HK-2 (cell line): ENCODE measurements at regions not wholly inside any gene's neighbourhood (a gene's known extent, or its start where the extent isn't known, plus 50 kb on each side); places are given as distances from the start of the nearest gene placed in this dataset.

Experiments
- DNase-seq: peaks from one replicate; pipeline ENCODE4 v3.0.0-alpha.2; 2018; ENCODE audit not compliant: unreplicated experiment

DNA sequence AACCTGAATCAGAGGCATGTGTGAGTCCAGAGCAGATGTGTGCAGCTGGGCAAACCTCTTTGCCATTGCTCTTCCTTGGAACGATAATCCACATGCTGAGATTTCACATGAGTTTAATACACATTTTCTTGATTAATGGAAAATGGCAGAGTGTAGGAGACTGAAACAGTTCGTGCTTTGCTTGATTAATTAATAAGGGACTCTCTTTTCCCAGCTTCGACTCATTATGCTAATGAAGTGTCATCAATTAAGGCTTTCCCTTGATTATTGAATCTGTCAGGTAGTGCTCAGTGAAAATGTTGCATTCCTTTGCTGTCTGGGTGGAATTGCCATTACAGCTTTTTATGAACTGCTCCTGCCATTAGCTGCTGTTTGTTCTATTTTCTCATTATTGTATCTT, 487.7 kb upstream of the NOVA1 start:
- DNase-seq, result no peak

DNA sequence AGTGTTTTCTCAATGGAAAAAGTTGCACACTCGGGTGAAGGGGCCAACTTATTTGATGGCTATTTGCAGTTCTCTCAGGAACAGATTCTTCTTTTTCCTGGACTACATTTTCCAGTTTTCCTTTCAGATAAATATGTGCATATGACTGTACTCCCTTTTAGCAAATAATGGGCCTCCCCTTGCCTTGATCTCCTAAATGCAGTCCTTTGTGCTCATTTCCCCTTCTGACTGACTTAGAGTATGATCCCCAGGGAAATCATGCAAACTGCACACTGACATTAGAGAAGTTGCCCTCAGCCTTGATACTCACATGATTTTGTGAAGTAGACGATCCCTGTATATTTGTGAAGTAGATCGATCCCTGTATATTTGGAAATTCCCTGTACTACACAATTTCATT, 492.9 kb upstream of the NOVA1 start:
- DNase-seq, result no peak

DNA sequence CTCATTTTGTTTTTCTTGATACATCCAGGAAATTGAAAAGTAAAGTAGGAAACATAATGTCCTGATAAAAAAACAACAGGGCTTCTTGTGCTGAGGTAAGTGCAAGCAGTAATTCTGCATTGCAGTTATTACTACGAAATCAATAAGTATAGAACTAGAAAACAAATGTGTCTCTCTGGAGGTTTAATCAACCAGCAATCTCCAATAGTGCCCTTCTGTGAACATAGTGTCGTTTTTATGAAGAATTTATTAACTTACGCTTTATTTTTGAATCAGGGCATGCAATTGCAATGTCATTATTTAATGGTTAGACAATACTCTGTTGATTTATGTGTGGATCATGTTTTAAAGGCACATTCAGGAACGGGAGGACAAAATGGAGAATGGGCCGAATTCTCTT, 494.1 kb upstream of the NOVA1 start:
- no peak for DNase-seq

DNA sequence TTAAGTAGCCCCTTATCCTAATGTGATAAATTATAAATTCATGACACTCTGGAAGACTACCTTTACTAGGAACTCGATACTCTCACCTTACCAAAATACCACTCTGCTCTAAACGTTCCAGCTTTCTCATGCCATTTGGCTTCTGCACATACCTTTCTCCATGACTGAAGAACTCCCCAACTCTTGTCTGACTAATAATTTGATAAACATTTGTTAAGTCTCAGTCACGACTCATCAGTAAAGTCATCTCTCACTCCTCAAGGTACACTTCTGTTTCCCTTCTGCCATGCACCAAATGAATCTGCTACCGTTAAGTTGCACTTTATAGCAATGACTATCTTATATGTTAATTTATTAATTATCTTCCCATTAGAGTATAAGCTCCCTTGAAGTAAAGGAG, 498.3 kb upstream of the NOVA1 start:
- no peak for DNase-seq

DNA sequence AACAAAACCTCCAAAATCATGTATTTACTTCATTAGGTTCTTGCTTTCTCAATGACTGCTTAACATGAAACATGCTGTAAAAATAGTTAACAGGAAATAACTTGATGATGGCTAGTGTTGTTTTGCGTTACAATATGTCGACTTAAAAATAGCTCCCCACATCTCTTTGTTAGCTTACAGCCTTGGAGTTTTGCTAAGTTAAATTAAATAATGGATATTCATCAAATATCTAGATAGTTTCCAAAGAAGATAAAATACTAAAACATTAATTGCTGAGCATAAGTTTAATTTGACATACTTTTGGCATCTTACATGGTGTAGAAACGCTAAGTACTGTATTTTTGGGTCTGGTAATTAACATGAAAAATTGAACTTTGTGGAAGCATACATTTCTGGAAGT, 500.6 kb upstream of the NOVA1 start:
- no peak for DNase-seq

DNA sequence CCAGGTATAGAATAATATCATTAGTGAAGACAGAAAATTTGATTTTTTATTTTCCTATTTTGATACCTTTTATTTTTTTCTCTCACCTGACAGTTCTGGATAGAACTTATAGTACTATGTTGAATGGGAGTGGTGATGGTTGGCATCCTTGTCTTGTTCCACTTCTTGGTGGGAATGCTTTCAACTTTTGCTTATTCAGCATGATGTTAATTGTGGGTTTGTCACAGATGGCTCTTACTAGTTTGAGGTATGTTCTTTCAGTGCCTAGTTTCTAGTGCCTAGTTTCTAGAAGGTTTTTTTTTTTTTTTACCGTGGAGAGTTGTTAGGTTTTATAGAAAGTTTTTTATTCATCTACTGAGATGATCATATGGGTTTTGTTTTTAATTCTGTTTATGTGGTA, 516.3 kb upstream of the NOVA1 start:
- no peak for DNase-seq

GRCh38 chr14:27123162-27123561, 525.3 kb upstream of the NOVA1 start:
- no peak for DNase-seq

DNA sequence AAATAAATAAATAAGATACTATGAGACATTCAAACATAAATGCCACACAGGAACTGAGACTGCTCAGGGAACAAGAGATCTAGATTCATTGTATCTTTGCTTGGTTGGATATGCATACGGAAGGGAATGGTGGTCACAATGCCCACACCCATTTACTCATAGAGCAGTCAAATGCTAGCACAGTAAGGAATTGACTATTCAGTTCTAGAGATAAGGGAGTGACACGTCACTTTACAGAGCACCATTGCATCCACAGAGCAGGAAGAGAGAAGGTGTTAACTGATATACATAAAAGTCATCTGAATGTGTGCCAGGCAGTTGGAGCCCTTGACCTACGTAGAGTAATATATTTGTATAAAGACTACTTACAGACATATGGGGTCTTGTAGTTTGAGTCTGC, 530.0 kb upstream of the NOVA1 start:
- DNase-seq, result no peak

- DNase-seq, result no peak
Observed at GRCh38 chr14:27134200-27134599, 536.4 kb upstream of the NOVA1 start.

- no peak for DNase-seq
Observed at GRCh38 chr14:27145170-27145569, 547.3 kb upstream of the NOVA1 start.

GRCh38 chr14:27148143-27148542, 550.3 kb upstream of the NOVA1 start:
- DNase-seq, result no peak

GRCh38 chr14:27164139-27164538, 566.3 kb upstream of the NOVA1 start:
- no peak for DNase-seq

DNA sequence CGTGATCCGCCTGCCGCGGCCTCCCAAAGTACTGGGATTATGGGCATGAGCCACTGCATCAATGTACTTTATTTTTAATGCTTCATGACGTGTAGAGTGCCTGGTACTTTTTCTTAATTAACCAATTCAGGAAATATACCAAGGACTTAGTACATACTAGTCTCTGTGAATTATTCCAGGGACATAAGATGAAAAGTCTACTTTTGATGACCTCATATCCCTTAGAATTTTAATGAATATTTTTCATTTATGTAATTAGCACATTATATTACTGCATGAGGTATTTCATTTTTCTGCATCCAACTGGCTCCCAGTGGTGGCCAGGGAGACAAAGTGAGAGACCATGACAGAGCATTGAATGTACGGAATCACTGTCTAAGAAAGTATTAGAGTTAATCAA, 577.7 kb upstream of the NOVA1 start:
- DNase-seq, result no peak

GRCh38 chr14:27181333-27181732, 583.5 kb upstream of the NOVA1 start:
- DNase-seq, result no peak

DNA sequence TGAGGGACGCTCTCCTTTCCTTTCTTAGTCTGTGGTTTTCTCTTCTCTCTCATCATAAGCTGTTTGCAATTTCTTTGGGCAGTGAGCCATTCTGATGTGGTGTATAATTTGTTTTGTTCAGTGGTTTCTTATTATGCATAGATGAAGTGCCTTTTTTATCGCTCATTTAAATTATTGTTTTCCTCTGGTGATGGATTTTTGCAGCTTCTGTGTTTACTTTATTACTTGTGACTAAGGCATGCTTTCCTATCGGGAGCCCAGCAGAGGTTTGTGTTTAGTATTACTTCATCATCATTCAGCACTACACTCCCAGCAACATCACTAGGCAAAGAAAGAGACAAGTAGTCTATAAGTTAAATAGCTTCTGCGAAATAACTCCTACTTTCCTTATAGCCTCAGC, 586.6 kb upstream of the NOVA1 start:
- no peak for DNase-seq

GRCh38 chr14:27186048-27186447, 588.2 kb upstream of the NOVA1 start:
- no peak for DNase-seq

DNA sequence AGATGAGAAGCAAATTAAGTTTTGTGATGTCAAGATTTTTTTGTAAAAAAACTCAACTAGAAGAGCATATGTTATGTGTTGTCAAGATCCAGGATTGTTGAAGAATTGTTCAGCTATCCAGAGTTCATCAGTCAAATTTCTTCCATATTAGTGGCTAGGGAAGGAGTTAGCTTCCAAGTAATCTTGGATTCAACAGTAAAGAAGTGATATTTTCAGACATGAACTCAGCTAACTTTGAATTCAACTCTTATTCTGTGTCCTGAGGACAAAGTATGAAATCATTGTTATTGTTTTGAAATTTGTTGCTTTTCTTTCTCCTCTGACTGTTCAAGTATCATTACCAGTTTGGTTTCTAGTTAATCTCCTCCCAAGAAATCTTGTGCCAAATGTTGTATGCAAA, 589.3 kb upstream of the NOVA1 start:
- DNase-seq, result no peak

DNA sequence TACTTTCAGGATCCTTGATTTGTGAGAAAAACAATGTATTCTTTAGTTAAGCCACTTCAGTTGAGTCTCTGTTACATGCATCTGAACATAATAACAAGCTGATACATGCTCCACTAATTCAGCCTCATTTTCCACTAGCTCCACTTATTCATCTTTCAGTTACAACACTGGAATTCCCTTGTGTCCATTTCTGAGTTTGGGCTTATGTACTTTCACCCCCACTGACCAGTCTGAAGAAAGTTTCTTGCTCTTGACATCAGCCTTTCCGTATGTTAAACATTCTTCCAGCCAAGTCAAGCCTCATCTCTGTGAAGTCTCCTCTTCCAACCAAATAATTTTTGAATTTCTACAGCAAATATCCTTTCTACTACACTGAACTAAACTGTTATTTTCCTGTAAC, 592.5 kb upstream of the NOVA1 start:
- DNase-seq, result no peak

DNA sequence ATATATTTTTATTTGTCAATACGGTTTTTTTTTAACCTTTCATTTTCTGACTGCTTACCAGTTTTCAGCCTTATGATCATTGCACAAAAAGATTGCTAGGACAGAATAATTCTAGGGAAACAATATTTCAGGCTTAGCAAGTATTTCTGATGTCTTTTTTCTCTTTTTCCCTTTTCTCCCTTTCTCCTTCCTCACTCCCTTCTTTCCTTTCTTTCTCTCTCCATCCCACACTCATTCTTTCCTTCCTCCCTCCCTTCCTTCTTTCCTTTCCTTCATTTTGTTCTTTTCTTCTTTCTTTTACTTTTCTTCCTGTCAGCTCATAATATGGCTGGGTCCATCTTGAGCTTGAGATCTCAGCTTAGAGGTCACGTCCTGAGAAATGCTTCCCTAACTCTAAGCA, 601.4 kb upstream of the NOVA1 start:
- no peak for DNase-seq

DNA sequence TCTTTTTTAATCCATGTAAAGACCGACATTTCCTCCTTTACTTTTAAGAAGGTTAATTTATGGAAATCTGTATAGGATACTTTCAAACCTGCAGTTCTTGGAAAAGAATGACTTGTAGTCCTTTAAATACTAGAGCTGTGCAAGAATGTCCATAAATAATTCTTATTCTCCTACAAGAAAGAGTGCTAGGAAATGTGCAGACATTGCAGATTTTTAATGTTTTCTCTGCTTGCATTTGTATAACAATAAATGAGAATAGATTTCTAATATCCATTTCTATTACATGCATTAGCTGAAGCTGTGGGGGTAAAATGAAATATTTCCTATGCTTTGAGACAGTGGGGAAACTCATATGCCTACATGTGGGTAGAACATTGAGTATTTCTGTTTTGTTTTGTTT, 607.2 kb upstream of the NOVA1 start:
- no peak for DNase-seq

DNA sequence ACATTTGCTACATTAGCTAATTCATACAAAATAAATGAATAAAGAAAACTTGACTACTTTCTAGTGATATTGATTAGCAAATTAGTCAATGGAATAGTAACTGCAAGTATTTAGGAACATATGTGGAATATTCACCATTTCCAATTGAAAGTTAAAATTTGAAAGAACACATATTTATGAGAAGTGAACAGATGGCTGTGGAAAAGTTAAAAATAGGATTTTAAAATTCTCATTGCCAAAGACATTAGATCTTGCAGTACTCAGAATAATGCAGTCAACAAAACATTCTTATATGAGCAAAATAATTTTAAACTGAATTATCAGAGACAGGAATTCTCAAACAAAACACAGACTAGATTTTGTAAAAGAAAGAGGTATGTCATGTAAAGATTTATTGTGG, 613.9 kb upstream of the NOVA1 start:
- no peak for DNase-seq

GRCh38 chr14:27222671-27223070, 624.8 kb upstream of the NOVA1 start:
- no peak for DNase-seq

DNA sequence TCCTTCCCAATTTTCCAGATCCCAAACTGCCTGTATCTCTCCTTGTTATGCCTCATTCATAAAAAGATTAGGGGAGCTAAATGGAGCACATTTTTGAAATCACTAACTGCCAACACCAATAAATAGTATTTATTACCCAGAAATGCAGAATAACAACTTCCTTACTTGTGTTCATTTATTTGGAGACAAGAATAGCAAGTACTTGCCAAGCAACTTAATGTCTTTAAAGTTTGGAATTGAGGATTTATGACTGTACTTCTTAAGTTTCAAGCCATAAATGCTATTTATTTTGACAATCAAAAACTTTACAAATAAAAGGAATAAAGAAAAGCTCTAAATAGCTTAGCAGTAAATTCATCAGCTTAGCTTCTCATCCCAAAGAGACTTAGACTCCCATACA, 626.1 kb upstream of the NOVA1 start:
- DNase-seq, result no peak

DNA sequence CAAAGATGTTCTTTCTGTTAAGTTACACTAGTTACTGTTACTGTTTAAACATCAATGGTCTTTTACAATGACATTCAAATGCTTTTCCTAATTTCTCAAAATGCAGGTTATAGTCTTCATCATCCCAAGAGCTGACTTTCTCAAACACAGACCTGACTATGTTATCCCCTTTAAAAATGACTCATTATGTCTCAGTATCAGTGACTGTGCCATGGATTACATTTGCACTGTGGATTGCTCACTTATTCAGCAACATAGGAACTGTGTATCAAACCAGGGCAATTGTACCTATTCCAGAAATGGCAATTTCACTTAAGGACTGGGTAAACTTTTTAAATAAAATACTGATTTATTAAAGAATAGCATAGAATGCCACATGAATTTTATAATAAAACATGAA, 630.2 kb upstream of the NOVA1 start:
- no peak for DNase-seq

DNA sequence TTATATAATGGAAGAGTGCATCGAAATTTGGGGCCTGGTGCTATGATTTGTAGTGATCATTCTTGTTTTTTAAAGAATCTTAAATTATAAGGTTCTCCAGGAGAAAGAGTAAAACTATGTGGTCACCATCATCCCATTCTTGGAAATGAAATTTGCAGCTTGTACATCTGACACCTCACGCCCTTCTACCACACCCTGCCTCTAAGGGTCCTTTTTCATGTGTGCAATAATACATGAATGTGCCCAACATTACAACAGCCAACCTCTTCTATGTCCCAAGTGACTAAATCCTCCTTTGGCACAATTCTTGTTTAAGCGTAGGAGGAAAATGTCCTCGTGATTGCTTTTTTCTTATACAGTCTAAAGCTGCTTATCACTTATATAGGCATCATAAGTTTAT, 636.5 kb upstream of the NOVA1 start:
- DNase-seq, result no peak
